ENCODE measurements at regions not wholly inside any gene's neighbourhood (a gene's known extent, or its start where the extent isn't known, plus 50 kb on each side); places are given as distances from the start of the nearest gene placed in this dataset.

DNA sequence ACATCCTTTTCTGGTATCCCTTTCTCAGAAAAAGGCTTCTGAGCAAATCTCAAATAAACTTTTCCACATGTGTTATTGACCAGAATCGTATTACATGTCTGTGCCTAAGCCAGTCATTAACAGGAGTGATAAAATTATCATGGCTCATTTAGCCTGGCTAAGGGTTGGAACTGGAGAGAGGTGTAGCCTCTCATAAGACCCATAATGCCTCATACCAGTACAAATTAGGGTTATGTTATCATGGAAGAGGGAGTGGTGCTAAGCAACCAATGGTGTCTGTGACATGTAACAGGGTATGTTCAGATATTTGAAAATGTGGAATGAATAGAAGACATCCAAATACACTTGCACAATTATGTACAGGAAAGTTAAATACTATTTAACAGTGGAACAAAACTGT is 99.6 kb upstream of the CCDC160 start:
- DNase-seq: no peak
- Histone ChIP-seq H3K4me3 (ENCODE audit: low read length in 2 of 2) (no peak overlapping the region), H3K27ac (ENCODE audit: low read depth in 1 of 2, low read length in 2 of 2) (no peak overlapping the region), H3K27me3 (ENCODE audit: control insufficient read depth in 1 of 2, insufficient read depth in 2 of 2, low read length in 1 of 2) (no peaks in the 10 kb centered on the region), H3K4me1 (ENCODE audit: control insufficient read depth in 1 of 2, insufficient read depth in 2 of 2, low read length in 2 of 2) (no peaks in the 10 kb centered on the region), H3K9me3 (ENCODE audit: control insufficient read depth, low read length) (no peaks in the 10 kb centered on the region), H3K36me3 (ENCODE audit: control insufficient read depth in 1 of 2, insufficient read depth in 2 of 2, low read length in 1 of 2) (no peaks in the 10 kb centered on the region)
- WGBS, 2 donors: 61 to 82% methylated on average over 1 of the region's 1 CpG
- intact Hi-C loops (cut with DNase I): no loop called here
- ATAC-seq (ENCODE audit: low FRiP score): no peak

DNA sequence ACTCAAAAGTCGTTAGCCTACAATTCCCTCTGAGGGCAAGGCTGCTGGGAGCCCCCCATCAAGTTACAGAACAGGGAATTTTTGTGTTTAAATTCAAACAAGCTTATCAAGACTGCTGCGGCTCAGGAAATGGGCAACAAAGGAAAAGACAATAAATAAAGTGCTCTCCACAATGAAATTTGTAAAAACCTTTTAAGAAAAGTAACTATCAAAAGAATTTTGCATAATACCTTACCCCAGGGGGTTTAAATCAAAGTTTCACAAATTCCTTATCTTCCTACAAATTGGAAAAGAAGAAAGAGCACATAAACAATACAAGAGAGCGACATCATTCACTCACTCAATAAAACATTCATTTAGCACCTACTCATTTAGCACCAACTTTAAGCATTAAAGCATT is 97.9 kb upstream of the CCDC160 start:
- H3K36me3 ChIP-seq (ENCODE audit: control insufficient read depth in 1 of 2, insufficient read depth in 2 of 2, low read length in 1 of 2): no peaks in the 10 kb centered on the region
- intact Hi-C loops (cut with DNase I): no loop called here
- DNase-seq: no peak
- no peaks in the 10 kb centered on the region for H3K4me1 ChIP-seq (ENCODE audit: control insufficient read depth in 1 of 2, insufficient read depth in 2 of 2, low read length in 2 of 2)
- WGBS, 2 donors: 34 to 39% methylated on average over 3 of the region's 3 CpGs
- ATAC-seq (ENCODE audit: low FRiP score): no peak
- no peak overlapping the region for H3K4me3 ChIP-seq (ENCODE audit: low read length in 2 of 2)
- H3K27ac ChIP-seq (ENCODE audit: low read depth in 1 of 2, low read length in 2 of 2): no peak overlapping the region
- no peaks in the 10 kb centered on the region for H3K27me3 ChIP-seq (ENCODE audit: control insufficient read depth in 1 of 2, insufficient read depth in 2 of 2, low read length in 1 of 2)
- H3K9me3 ChIP-seq (ENCODE audit: control insufficient read depth, low read length): no peaks in the 10 kb centered on the region

DNA sequence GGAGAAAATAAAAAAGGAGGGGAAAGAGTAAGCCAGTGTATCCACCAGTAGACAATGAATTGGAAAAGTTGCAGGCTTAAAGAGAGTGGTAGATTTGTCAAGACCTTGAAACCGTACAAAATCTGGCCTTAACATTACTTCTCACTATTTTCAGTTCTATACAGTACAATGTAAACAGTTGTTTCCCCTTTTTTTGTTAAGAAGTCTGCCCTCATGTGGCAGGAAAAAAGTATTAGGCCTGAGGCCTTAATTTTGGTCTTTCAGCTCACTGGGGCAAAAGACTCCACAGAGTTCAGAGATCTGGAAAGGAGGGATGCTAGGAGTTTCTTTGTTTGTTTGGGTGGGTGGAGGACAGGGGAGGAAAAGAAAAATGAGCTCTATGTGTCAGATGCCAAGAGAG is 92.8 kb upstream of the CCDC160 start:
- DNase-seq (no peak), ATAC-seq (ENCODE audit: low FRiP score) (no peak)
- Histone ChIP-seq H3K4me1 (ENCODE audit: control insufficient read depth in 1 of 2, insufficient read depth in 2 of 2, low read length in 2 of 2) (no peaks in the 10 kb centered on the region), H3K36me3 (ENCODE audit: control insufficient read depth in 1 of 2, insufficient read depth in 2 of 2, low read length in 1 of 2) (no peaks in the 10 kb centered on the region), H3K27ac (ENCODE audit: low read depth in 1 of 2, low read length in 2 of 2) (no peak overlapping the region), H3K4me3 (ENCODE audit: low read length in 2 of 2) (no peak overlapping the region), H3K9me3 (ENCODE audit: control insufficient read depth, low read length) (no peaks in the 10 kb centered on the region), H3K27me3 (ENCODE audit: control insufficient read depth in 1 of 2, insufficient read depth in 2 of 2, low read length in 1 of 2) (no peaks in the 10 kb centered on the region)
- intact Hi-C loops (cut with DNase I): no loop called here
- WGBS, 2 donors: 27 to 29% methylated on average over 1 of the region's 1 CpG

DNA sequence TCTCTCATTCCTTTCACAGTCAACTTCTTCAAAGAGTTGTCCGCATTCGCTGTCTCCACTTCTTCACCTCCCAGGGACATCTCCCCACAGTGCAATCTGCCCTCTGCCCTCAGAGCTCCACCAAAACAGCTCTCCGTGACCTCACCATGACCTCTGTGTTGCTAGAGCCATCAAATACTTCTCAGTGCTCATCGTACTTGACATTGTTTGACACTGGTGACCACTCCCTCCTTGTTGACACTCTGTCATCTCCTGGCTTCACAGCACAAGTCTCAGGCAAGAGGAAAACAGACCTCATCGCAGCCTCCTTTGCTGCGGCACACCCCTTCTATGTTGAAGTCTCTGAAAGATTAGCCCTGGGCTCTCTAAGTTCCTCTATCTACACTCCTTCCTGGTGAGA is 90.5 kb upstream of the CCDC160 start:
- no peaks in the 10 kb centered on the region for H3K9me3 ChIP-seq (ENCODE audit: control insufficient read depth, low read length)
- no peaks in the 10 kb centered on the region for H3K4me1 ChIP-seq (ENCODE audit: control insufficient read depth in 1 of 2, insufficient read depth in 2 of 2, low read length in 2 of 2)
- 63 to 78% methylated on average over 6 of the region's 6 CpGs for WGBS, 2 donors
- intact Hi-C loops (cut with DNase I): no loop called here
- no peak overlapping the region for H3K27ac ChIP-seq (ENCODE audit: low read depth in 1 of 2, low read length in 2 of 2)
- no peak overlapping the region for H3K4me3 ChIP-seq (ENCODE audit: low read length in 2 of 2)
- H3K36me3 ChIP-seq (ENCODE audit: control insufficient read depth in 1 of 2, insufficient read depth in 2 of 2, low read length in 1 of 2): no peaks in the 10 kb centered on the region
- H3K27me3 ChIP-seq (ENCODE audit: control insufficient read depth in 1 of 2, insufficient read depth in 2 of 2, low read length in 1 of 2): no peaks in the 10 kb centered on the region
- DNase-seq (no peak), ATAC-seq (ENCODE audit: low FRiP score) (no peak)

DNA sequence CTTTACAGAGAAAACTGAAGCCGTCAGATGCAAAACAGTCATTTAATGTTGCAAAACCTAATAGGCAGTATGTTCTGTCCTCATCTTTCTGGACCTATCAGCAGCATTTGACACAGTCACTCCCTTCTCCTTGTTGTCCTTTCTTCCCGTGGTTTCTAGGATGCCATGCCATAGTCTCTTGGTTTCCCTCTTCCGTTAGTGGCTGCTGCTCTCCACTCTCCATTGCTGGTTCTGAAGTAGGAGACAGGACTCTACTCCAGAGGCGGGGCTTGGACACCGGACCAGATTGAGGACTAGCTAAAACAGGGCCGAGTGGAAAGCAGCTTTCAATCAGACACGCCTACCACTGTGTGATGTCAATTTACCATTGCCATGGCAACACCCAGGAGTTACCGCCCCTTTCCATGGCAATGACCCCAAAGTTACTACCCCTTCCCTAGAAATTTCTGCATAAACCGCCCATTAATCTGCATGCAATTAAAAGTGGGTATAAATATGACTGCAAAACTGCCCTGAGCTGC is 88.8 kb upstream of the CCDC160 start:
- no peak for DNase-seq
- Histone ChIP-seq H3K27ac (ENCODE audit: low read depth in 1 of 2, low read length in 2 of 2) (no peak overlapping the region), H3K4me1 (ENCODE audit: control insufficient read depth in 1 of 2, insufficient read depth in 2 of 2, low read length in 2 of 2) (no peaks in the 10 kb centered on the region), H3K36me3 (ENCODE audit: control insufficient read depth in 1 of 2, insufficient read depth in 2 of 2, low read length in 1 of 2) (no peaks in the 10 kb centered on the region), H3K4me3 (ENCODE audit: low read length in 2 of 2) (no peak overlapping the region), H3K9me3 (ENCODE audit: control insufficient read depth, low read length) (no peaks in the 10 kb centered on the region), H3K27me3 (ENCODE audit: control insufficient read depth in 1 of 2, insufficient read depth in 2 of 2, low read length in 1 of 2) (no peaks in the 10 kb centered on the region)
- 54 to 62% methylated on average over 9 of the region's 9 CpGs for WGBS, 2 donors
- intact Hi-C loops (cut with DNase I): no loop called here
- no peak for ATAC-seq (ENCODE audit: low FRiP score)

DNA sequence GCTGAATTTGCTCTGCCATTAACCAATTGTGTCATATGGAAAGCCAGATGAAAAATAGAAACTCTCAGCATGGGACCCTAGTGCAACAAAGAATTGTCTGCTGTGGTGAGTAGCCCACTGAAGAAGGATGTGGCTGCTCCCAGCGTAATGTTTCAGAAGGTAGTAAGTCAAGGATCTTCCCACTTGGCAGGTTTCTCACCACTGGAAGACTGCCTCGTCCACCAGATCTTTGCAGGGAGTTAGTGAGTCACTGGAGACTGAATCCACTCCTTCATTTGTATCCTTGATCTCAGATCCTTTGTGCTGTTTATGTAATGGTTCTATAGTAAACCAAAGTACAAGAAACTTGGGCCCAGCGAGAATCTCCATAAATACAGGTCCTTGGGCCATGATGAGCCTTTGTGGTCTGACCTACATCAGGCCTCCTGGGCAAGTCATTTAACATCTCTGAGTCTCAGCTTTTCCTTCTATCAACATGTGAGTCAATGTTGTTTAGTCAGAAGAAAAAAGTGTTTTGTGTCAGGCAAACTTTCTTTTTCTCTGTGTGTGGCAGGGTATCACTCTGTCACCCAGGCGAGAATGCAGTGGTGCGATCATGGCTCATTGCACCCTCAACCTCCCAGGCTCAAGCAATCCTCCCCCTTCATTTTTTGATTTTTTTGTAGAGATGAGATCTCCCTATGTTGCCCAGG is 78.0 kb upstream of the CCDC160 start:
- WGBS, 2 donors: 78 to 90% methylated on average over 5 of the region's 5 CpGs
- Histone ChIP-seq H3K36me3 (ENCODE audit: control insufficient read depth in 1 of 2, insufficient read depth in 2 of 2, low read length in 1 of 2) (no peaks in the 10 kb centered on the region), H3K27ac (ENCODE audit: low read depth in 1 of 2, low read length in 2 of 2) (no peak overlapping the region), H3K27me3 (ENCODE audit: control insufficient read depth in 1 of 2, insufficient read depth in 2 of 2, low read length in 1 of 2) (no peaks in the 10 kb centered on the region), H3K9me3 (ENCODE audit: control insufficient read depth, low read length) (no peaks in the 10 kb centered on the region), H3K4me3 (ENCODE audit: low read length in 2 of 2) (no peak overlapping the region), H3K4me1 (ENCODE audit: control insufficient read depth in 1 of 2, insufficient read depth in 2 of 2, low read length in 2 of 2) (no peaks in the 10 kb centered on the region)
- ATAC-seq (ENCODE audit: low FRiP score) (no peak), DNase-seq (no peak)
- intact Hi-C loops (cut with DNase I): no loop called here

DNA sequence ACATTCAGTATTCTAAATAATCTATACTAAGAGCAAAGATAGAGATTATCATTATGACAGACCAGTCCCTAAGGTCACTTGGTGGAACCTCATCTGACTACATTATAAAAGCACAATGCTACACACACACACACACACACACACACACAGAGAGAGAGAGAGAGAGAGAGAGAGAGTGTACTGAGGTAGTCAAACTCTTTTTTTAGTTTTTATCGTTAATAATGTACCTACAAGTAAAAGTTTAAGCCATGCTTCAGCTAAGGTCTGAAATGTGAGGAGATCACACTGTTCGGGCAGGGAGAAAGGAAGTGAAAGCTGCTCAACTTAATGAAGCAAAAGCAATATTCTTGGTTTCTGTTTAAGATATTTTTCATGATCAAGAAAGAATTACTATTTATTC is 75.8 kb upstream of the CCDC160 start:
- no peak for DNase-seq
- Histone ChIP-seq H3K36me3 (ENCODE audit: control insufficient read depth in 1 of 2, insufficient read depth in 2 of 2, low read length in 1 of 2) (no peaks in the 10 kb centered on the region), H3K27me3 (ENCODE audit: control insufficient read depth in 1 of 2, insufficient read depth in 2 of 2, low read length in 1 of 2) (no peaks in the 10 kb centered on the region), H3K27ac (ENCODE audit: low read depth in 1 of 2, low read length in 2 of 2) (no peak overlapping the region), H3K9me3 (ENCODE audit: control insufficient read depth, low read length) (no peaks in the 10 kb centered on the region), H3K4me3 (ENCODE audit: low read length in 2 of 2) (no peak overlapping the region), H3K4me1 (ENCODE audit: control insufficient read depth in 1 of 2, insufficient read depth in 2 of 2, low read length in 2 of 2) (no peaks in the 10 kb centered on the region)
- ATAC-seq (ENCODE audit: low FRiP score): no peak
- WGBS, 2 donors: 41 to 58% methylated on average over 2 of the region's 2 CpGs
- intact Hi-C loops (cut with DNase I): no loop called here

DNA sequence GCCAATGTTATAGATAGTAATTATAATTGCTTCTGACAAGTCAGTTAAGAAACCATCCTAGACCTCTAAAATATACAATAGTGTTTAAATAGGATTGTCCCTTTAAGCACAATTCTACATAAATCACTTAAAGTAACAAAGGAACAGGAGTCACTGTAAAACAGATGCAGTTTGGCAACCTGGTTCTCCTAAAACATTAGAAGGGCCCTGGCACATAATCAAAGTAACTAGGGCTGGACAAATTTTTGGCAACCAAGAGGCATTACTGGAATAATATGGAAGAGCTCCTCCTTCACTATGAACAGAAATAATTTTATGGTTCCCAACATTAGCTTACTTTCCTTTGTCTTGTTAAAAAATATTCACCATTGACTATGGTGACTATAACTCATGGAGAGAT is 75.0 kb upstream of the CCDC160 start:
- ATAC-seq (ENCODE audit: low FRiP score) (no peak), DNase-seq (no peak)
- no peaks in the 10 kb centered on the region for H3K4me1 ChIP-seq (ENCODE audit: control insufficient read depth in 1 of 2, insufficient read depth in 2 of 2, low read length in 2 of 2)
- no peaks in the 10 kb centered on the region for H3K36me3 ChIP-seq (ENCODE audit: control insufficient read depth in 1 of 2, insufficient read depth in 2 of 2, low read length in 1 of 2)
- intact Hi-C loops (cut with DNase I): no loop called here
- H3K9me3 ChIP-seq (ENCODE audit: control insufficient read depth, low read length): no peaks in the 10 kb centered on the region
- H3K27me3 ChIP-seq (ENCODE audit: control insufficient read depth in 1 of 2, insufficient read depth in 2 of 2, low read length in 1 of 2): no peaks in the 10 kb centered on the region
- no peak overlapping the region for H3K4me3 ChIP-seq (ENCODE audit: low read length in 2 of 2)
- no peak overlapping the region for H3K27ac ChIP-seq (ENCODE audit: low read depth in 1 of 2, low read length in 2 of 2)

DNA sequence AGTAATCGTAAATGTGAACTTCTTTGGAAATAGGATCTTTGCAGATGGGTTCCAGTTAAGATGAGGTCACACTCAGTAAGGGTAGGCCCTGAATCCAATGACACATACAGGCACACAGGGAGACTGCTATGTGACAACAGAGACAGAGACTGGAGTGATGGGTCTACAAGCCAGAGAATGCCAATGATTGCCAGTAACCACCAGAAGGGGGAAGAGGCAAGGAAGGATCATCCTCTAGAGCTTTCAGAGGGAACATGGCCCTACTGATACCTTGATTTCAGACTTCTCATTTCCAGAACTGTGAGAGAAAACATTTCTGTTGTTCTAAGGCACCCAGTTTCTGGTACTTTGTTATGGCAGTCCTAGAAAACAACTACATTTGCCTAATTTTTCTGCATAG is 73.1 kb upstream of the CCDC160 start:
- Histone ChIP-seq H3K36me3 (ENCODE audit: control insufficient read depth in 1 of 2, insufficient read depth in 2 of 2, low read length in 1 of 2) (no peaks in the 10 kb centered on the region), H3K27ac (ENCODE audit: low read depth in 1 of 2, low read length in 2 of 2) (no peak overlapping the region), H3K4me3 (ENCODE audit: low read length in 2 of 2) (no peak overlapping the region), H3K27me3 (ENCODE audit: control insufficient read depth in 1 of 2, insufficient read depth in 2 of 2, low read length in 1 of 2) (no peaks in the 10 kb centered on the region), H3K4me1 (ENCODE audit: control insufficient read depth in 1 of 2, insufficient read depth in 2 of 2, low read length in 2 of 2) (no peaks in the 10 kb centered on the region), H3K9me3 (ENCODE audit: control insufficient read depth, low read length) (no peaks in the 10 kb centered on the region)
- WGBS, 2 donors: 75 to 90% methylated on average over 1 of the region's 1 CpG
- DNase-seq (no peak), ATAC-seq (ENCODE audit: low FRiP score) (no peak)
- intact Hi-C loops (cut with DNase I): no loop called here

Data from aorta (tissue), 5 donors.